SU-DHL-6 (cell line): ENCODE measurements at regions not wholly inside any gene's neighbourhood (a gene's known extent, or its start where the extent isn't known, plus 50 kb on each side); places are given as distances from the start of the nearest gene placed in this dataset.
"Not testable (repeated sequence)": the region's sequence is repeated elsewhere in the genome, so short reads cannot be mapped to it uniquely, and the experiment has no call there.

Experiments used
- EZH2phosphoT487 ChIP-seq: fragments of 200-600 bp; sonication (generic), shearing (Covaris generic); conservative IDR thresholded peaks from 2 replicates; pipeline ENCODE4 v1.6.1; 2018; ENCODE audit warnings: mild to moderate bottlenecking, antibody characterized with exemption, low read length, moderate library complexity, mixed read lengths
- TF ChIP-seq, protein P1 (sequence below): fragments of 200-600 bp; sonication (generic); IDR thresholded peaks from one replicate; pipeline ENCODE4 v1.5.1; 2017; ENCODE audit warnings: antibody characterized with exemption, mild to moderate bottlenecking, low read length, moderate library complexity; ENCODE audit not compliant: insufficient read depth, poor library complexity, severe bottlenecking

DNA sequence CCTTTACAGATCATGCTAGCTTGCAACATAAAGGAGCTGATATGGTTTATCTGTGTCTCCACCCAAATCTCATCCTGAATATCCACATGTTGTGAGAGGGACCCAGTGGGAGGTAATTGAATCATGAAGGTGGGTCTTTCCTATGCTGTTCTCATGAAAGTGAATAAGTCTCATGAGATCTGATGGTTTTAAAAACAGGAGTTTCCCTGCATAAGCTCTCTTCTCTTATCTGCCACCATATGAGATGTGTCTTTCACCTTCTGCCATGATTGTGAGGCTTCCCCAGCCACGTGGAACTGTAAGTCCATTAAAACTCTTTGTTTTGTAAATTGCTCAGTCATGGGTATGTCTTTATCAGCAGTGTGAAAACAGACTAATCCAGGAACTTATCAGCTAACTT is 79.2 kb upstream of the PDHA2 start:
- TF ChIP-seq, protein P1, sequence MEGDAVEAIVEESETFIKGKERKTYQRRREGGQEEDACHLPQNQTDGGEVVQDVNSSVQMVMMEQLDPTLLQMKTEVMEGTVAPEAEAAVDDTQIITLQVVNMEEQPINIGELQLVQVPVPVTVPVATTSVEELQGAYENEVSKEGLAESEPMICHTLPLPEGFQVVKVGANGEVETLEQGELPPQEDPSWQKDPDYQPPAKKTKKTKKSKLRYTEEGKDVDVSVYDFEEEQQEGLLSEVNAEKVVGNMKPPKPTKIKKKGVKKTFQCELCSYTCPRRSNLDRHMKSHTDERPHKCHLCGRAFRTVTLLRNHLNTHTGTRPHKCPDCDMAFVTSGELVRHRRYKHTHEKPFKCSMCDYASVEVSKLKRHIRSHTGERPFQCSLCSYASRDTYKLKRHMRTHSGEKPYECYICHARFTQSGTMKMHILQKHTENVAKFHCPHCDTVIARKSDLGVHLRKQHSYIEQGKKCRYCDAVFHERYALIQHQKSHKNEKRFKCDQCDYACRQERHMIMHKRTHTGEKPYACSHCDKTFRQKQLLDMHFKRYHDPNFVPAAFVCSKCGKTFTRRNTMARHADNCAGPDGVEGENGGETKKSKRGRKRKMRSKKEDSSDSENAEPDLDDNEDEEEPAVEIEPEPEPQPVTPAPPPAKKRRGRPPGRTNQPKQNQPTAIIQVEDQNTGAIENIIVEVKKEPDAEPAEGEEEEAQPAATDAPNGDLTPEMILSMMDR = not testable (repeated sequence)
- TF ChIP-seq EZH2phosphoT487 = not testable (repeated sequence)
